PFSK-1 (cell line): ENCODE measurements at regions not wholly inside any gene's neighbourhood (a gene's known extent, or its start where the extent isn't known, plus 50 kb on each side); places are given as distances from the start of the nearest gene placed in this dataset.

Experiments used
- FOXP2 ChIP-seq: optimal IDR thresholded peaks from 2 replicates; pipeline ENCODE3; 2011; ENCODE audit warnings: borderline replicate concordance, control low read depth, inconsistent platforms; ENCODE audit not compliant: insufficient read depth; ENCODE audit errors: extremely low read length, extremely low read depth
- POLR2AphosphoS5 ChIP-seq: IDR thresholded peaks from 2 replicates; pipeline ENCODE4 v1.6.1; 2012; ENCODE audit warnings: low read depth, mild to moderate bottlenecking, control low read depth, low read length, moderate library complexity
- REST ChIP-seq, 2 experiments: IDR thresholded peaks; 2 replicates each; pipeline versions ENCODE4 v1.6.1 to v1.8.0; 2011 to 2012; ENCODE audit warnings: low read depth in 2 of 2, low read length in 2 of 2, control low read depth in 1 of 2, inconsistent platforms in 1 of 2, mild to moderate bottlenecking in 1 of 2, moderate library complexity in 1 of 2; ENCODE audit not compliant: insufficient read depth in 1 of 2
- SIN3A ChIP-seq: IDR thresholded peaks from 2 replicates; pipeline ENCODE4 v1.6.1; 2012; ENCODE audit warnings: mild to moderate bottlenecking, low read length, moderate library complexity, borderline replicate concordance; ENCODE audit not compliant: insufficient read depth
- TAF1 ChIP-seq: IDR thresholded peaks from 2 replicates; pipeline ENCODE4 v1.6.1; 2012; ENCODE audit warnings: low read length, control low read depth, borderline replicate concordance; ENCODE audit not compliant: insufficient read depth

- TF ChIP-seq FOXP2 = no peak
- TF ChIP-seq REST (IDR thresholded peaks at IDR 0.05; ENCODE audit: insufficient read depth in 1 of 2, low read depth in 2 of 2, low read length in 2 of 2) = no peak
- no peak for TF ChIP-seq POLR2AphosphoS5
- no peak for TF ChIP-seq TAF1
- no peak for TF ChIP-seq SIN3A
Observed at GRCh38 chr5:61215996-61216395, 53.7 kb upstream of the SMIM15 start.

- TF ChIP-seq TAF1 = no peak
Observed at GRCh38 chr5:61216741-61217140, 54.5 kb upstream of the SMIM15 start.

GRCh38 chr5:61217214-61217613, 54.9 kb upstream of the SMIM15 start:
- TF ChIP-seq TAF1 (no peak), FOXP2 (no peak), SIN3A (no peak), POLR2AphosphoS5 (no peak)

GRCh38 chr5:61228229-61228628, 66.0 kb upstream of the SMIM15 start:
- TF ChIP-seq SIN3A (no peak), TAF1 (no peak), REST (IDR thresholded peaks at IDR 0.05; ENCODE audit: insufficient read depth in 1 of 2, low read depth in 2 of 2, low read length in 2 of 2) (no peak), POLR2AphosphoS5 (no peak), FOXP2 (no peak)

- TF ChIP-seq POLR2AphosphoS5 = no peak
- TF ChIP-seq SIN3A = no peak
- TF ChIP-seq REST (IDR thresholded peaks at IDR 0.05; ENCODE audit: insufficient read depth in 1 of 2, low read depth in 2 of 2, low read length in 2 of 2) = no peak
- TF ChIP-seq TAF1 = no peak
- TF ChIP-seq FOXP2 = no peak
Observed at GRCh38 chr5:61228691-61229280, 66.5 kb upstream of the SMIM15 start.

GRCh38 chr5:61229416-61229815, 67.1 kb upstream of the SMIM15 start:
- TF ChIP-seq TAF1 (no peak), POLR2AphosphoS5 (no peak), REST (IDR thresholded peaks at IDR 0.05; ENCODE audit: insufficient read depth in 1 of 2, low read depth in 2 of 2, low read length in 2 of 2) (no peak), SIN3A (no peak), FOXP2 (peak; percentile 60)
